AG09309 (cell line): ENCODE measurements at regions not wholly inside any gene's neighbourhood (a gene's known extent, or its start where the extent isn't known, plus 50 kb on each side); places are given as distances from the start of the nearest gene placed in this dataset.
"Not testable (repeated sequence)": the region's sequence is repeated elsewhere in the genome, so short reads cannot be mapped to it uniquely, and the experiment has no call there.

Source experiments
- DNase-seq: peaks from one replicate; pipeline ENCODE4 v3.0.0-alpha.2; 2010; ENCODE audit warnings: low read depth
- H3K4me3 ChIP-seq: 2 replicates; pipeline ENCODE4 v1.5.1; 2011; ENCODE audit warnings: mild to moderate bottlenecking, low read depth, low read length, moderate library complexity; ENCODE audit not compliant: control insufficient read depth
- CTCF ChIP-seq: IDR thresholded peaks from 2 replicates; pipeline ENCODE4 v1.5.1; 2011; ENCODE audit warnings: mild to moderate bottlenecking, low read depth, low read length, inconsistent platforms; ENCODE audit not compliant: insufficient read depth, control insufficient read depth; ENCODE audit errors: missing control alignments

GRCh38 chr10:28883741-28884423, 206.6 kb downstream of the BAMBI start:
- DNase-seq = no peak
- no peak for TF ChIP-seq CTCF
- H3K4me3 ChIP-seq = no peak overlapping the region

- DNase-seq = no peak
- TF ChIP-seq CTCF = no peak
- H3K4me3 ChIP-seq = no peak overlapping the region
Observed at GRCh38 chr10:28890121-28890950, 213.0 kb downstream of the BAMBI start.

GRCh38 chr10:28891058-28891713, 213.9 kb downstream of the BAMBI start:
- no peak overlapping the region for H3K4me3 ChIP-seq
- no peak for DNase-seq
- TF ChIP-seq CTCF = no peak

- H3K4me3 ChIP-seq = no peak overlapping the region
- no peak for DNase-seq
- no peak for TF ChIP-seq CTCF
Observed at GRCh38 chr10:28892818-28893547, 215.7 kb downstream of the BAMBI start.

- DNase-seq = no peak
- no peak overlapping the region for H3K4me3 ChIP-seq
- no peak for TF ChIP-seq CTCF
Observed at GRCh38 chr10:28894146-28894545, 216.8 kb downstream of the BAMBI start.

GRCh38 chr10:28895671-28896070, 218.3 kb downstream of the BAMBI start:
- H3K4me3 ChIP-seq, DNase-seq: not testable (repeated sequence)

GRCh38 chr10:28896791-28897409, 219.6 kb downstream of the BAMBI start:
- not testable (repeated sequence) for DNase-seq

More at GRCh38 chr10:28896791-28897409, 219.6 kb downstream of the BAMBI start:
- not testable (repeated sequence) for H3K4me3 ChIP-seq
